ENCODE measurements at regions not wholly inside any gene's neighbourhood (a gene's known extent, or its start where the extent isn't known, plus 50 kb on each side); places are given as distances from the start of the nearest gene placed in this dataset.

- intact Hi-C loops (cut with micrococcal nuclease; ENCODE audit: unreplicated experiment): loop anchor here (10.0 kb wide), 1 partner anchor 210 kb away; the partner anchor contains the start of gene ZXDC
- BruUV-seq (replicated peaks): no TSS peak
- no peak for DNase-seq
- H3K4me3 Mint-ChIP-seq (ENCODE audit: unreplicated experiment): no peak overlapping the region
- H3K36me3 ChIP-seq (ENCODE audit: control insufficient read depth, insufficient read depth, low read length): no peaks in the 10 kb centered on the region
- CTCF ChIA-PET: no interaction called here
- peaks cover 13% of the 10 kb centered on the region for H3K36me3 Mint-ChIP-seq (ENCODE audit: insufficient read depth, unreplicated experiment)
- H3K27me3 Mint-ChIP-seq (ENCODE audit: insufficient read depth, unreplicated experiment): no peaks in the 10 kb centered on the region
- no peaks in the 10 kb centered on the region for H3K9me3 ChIP-seq
- POLR2A ChIA-PET: no interaction called here
- H3K27ac Mint-ChIP-seq (ENCODE audit: unreplicated experiment): peak overlapping the region; percentile 40
- H3K4me1 ChIP-seq: peaks cover 54% of the 10 kb centered on the region
- no peak for TF ChIP-seq CTCF (IDR thresholded peaks at IDR 0.05; ENCODE audit: insufficient read depth in 1 of 2, low read depth in 1 of 2, low read length in 1 of 2, severe bottlenecking in 1 of 2, unreplicated experiment in 1 of 2)
- H3K4me3 ChIP-seq (ENCODE audit: low read depth, low read length): no peak overlapping the region
- H3K9me3 Mint-ChIP-seq (ENCODE audit: unreplicated experiment): peaks cover 13% of the 10 kb centered on the region
- peaks cover 38% of the 10 kb centered on the region for H3K4me1 Mint-ChIP-seq (ENCODE audit: low read depth, unreplicated experiment)
- H3K27me3 ChIP-seq (replicated peaks; ENCODE audit: control insufficient read depth, insufficient read depth, low read length): no peaks in the 10 kb centered on the region
These were observed 84.0 kb upstream of the ALDH1L1 start for GRCh38 chr3:126264381-126264780.

- CTCF ChIA-PET: no interaction called here
- H3K9me3 Mint-ChIP-seq (ENCODE audit: unreplicated experiment): peaks cover 13% of the 10 kb centered on the region
- H3K4me3 Mint-ChIP-seq (ENCODE audit: unreplicated experiment): no peak overlapping the region
- TF ChIP-seq CTCF (IDR thresholded peaks at IDR 0.05; ENCODE audit: insufficient read depth in 1 of 2, low read depth in 1 of 2, low read length in 1 of 2, severe bottlenecking in 1 of 2, unreplicated experiment in 1 of 2): no peak
- no peaks in the 10 kb centered on the region for H3K27me3 Mint-ChIP-seq (ENCODE audit: insufficient read depth, unreplicated experiment)
- Histone ChIP-seq H3K36me3 (ENCODE audit: control insufficient read depth, insufficient read depth, low read length) (no peaks in the 10 kb centered on the region), H3K4me1 (peaks cover 51% of the 10 kb centered on the region), H3K9me3 (no peaks in the 10 kb centered on the region), H3K27me3 (replicated peaks; ENCODE audit: control insufficient read depth, insufficient read depth, low read length) (no peaks in the 10 kb centered on the region), H3K4me3 (ENCODE audit: low read depth, low read length) (no peak overlapping the region)
- peaks cover 34% of the 10 kb centered on the region for H3K4me1 Mint-ChIP-seq (ENCODE audit: low read depth, unreplicated experiment)
- BruUV-seq (replicated peaks): no TSS peak
- intact Hi-C loops (cut with micrococcal nuclease; ENCODE audit: unreplicated experiment): loop anchor here (10.0 kb wide), 1 partner anchor 211 kb away; the partner anchor contains the start of gene ZXDC
- POLR2A ChIA-PET: no interaction called here
- peaks cover 13% of the 10 kb centered on the region for H3K36me3 Mint-ChIP-seq (ENCODE audit: insufficient read depth, unreplicated experiment)
- H3K27ac Mint-ChIP-seq (ENCODE audit: unreplicated experiment): peak overlapping the region; percentile 40
- no peak for DNase-seq
These were observed 83.6 kb upstream of the ALDH1L1 start for GRCh38 chr3:126263971-126264370.

GRCh38 chr3:126263539-126263938 is 83.2 kb upstream of the ALDH1L1 start:
- TF ChIP-seq CTCF (IDR thresholded peaks at IDR 0.05; ENCODE audit: insufficient read depth in 1 of 2, low read depth in 1 of 2, low read length in 1 of 2, severe bottlenecking in 1 of 2, unreplicated experiment in 1 of 2): no peak
- no TSS peak for BruUV-seq (replicated peaks)
- H3K27ac Mint-ChIP-seq (ENCODE audit: unreplicated experiment): peak overlapping the region; percentile 40
- ChIA-PET CTCF (no interaction called here), POLR2A (no interaction called here)
- Histone ChIP-seq H3K27me3 (replicated peaks; ENCODE audit: control insufficient read depth, insufficient read depth, low read length) (no peaks in the 10 kb centered on the region), H3K4me3 (ENCODE audit: low read depth, low read length) (no peak overlapping the region), H3K4me1 (peaks cover 48% of the 10 kb centered on the region), H3K9me3 (no peaks in the 10 kb centered on the region), H3K36me3 (ENCODE audit: control insufficient read depth, insufficient read depth, low read length) (no peaks in the 10 kb centered on the region)
- intact Hi-C loops (cut with micrococcal nuclease; ENCODE audit: unreplicated experiment): loop anchor here (10.0 kb wide), 1 partner anchor 211 kb away; the partner anchor contains the start of gene ZXDC
- no peak for DNase-seq
- H3K4me3 Mint-ChIP-seq (ENCODE audit: unreplicated experiment): no peak overlapping the region
- peaks cover 13% of the 10 kb centered on the region for H3K9me3 Mint-ChIP-seq (ENCODE audit: unreplicated experiment)
- H3K36me3 Mint-ChIP-seq (ENCODE audit: insufficient read depth, unreplicated experiment): peaks cover 13% of the 10 kb centered on the region
- H3K27me3 Mint-ChIP-seq (ENCODE audit: insufficient read depth, unreplicated experiment): no peaks in the 10 kb centered on the region
- peaks cover 33% of the 10 kb centered on the region for H3K4me1 Mint-ChIP-seq (ENCODE audit: low read depth, unreplicated experiment)
